ENCODE measurements at regions not wholly inside any gene's neighbourhood (a gene's known extent, or its start where the extent isn't known, plus 50 kb on each side); places are given as distances from the start of the nearest gene placed in this dataset.
A peak's percentile ranks its signal among the peaks of the same experiment; 100 is the strongest.
"Not testable (repeated sequence)": the region's sequence is repeated elsewhere in the genome, so short reads cannot be mapped to it uniquely, and the experiment has no call there.

DNA sequence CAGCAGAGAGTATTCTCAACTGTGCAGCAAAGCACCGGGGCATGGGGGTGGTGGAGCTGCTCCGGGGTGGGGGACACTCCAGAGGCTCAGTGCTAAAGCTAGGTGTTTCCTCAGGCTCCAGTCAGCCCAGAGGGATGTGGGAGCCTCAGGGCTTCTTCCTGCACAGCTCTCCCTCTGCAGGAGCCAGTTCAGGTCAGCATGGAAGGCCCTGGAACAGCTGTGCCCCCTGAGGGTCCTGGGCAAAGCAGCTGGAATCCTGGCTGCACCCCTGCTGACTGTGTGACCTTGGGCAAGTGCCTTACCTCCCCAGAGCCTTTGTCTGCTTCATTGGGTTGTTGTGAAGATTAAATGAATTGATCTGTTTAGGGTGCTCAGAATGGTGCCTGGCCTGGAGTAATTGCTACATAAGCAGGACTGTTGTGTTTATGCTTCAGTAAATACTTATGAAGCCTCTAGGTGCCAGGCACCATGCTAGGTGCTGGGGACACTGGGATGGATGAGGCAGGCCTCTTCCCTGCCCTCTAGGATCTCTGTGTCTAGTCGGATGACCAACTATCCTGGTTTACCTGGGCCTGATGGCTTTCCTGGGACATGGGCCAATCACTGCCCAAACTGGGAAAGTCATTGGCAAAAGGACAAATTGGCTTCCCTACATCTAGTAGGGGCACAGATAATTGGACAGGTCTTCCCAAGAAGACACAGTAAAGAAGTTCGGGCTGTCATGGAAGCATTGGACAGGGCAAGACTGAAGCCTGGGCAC, 64.2 kb upstream of the LCTL start:
- Mint-ChIP-seq H3K4me3 (no peak overlapping the region), H3K27ac (no peak overlapping the region)
- CTCF ChIA-PET: interaction anchor here (0.6 to 0.8 kb wide), 2 partner anchors 7 to 10 kb away, joined by 4 read pairs; no protein-coding TSS in a partner anchor

DNA sequence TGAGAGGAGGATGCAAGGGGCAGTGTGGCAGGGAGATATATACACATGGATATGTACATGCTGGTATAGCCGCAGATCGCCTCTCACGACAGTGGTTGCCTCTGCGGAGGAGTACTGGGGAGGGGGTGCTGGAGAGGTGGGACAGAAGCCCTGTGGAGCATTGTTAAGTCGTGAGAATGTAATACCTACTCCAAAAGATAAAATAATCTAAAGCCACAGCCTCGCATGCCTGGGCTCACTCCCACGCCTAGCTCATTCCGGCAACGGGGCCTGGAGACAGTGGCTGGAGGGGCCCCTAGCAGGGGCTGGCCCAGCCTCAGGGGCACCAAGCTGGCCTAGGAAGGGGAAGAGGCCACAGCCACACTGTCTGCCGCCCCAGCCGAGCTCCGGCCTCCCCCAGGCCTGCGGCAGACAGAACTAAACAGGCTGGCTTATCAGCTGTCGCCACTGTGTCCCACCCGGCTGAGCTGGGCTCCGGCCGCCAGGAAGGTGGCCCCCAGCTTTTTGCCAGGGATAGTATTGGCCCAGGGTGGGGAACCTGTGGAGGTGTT, 65.1 kb upstream of the LCTL start:
- no peaks in the 10 kb centered on the region for H3K9me3 Mint-ChIP-seq
- CTCF ChIA-PET: interaction anchor here (0.6 kb wide), 1 partner anchor 8 kb away, joined by 4 read pairs; no protein-coding TSS in a partner anchor
- no peak overlapping the region for H3K27ac Mint-ChIP-seq

More for the DNA sequence above, 64.2 kb upstream of the LCTL start:
- no peaks in the 10 kb centered on the region for H3K4me1 Mint-ChIP-seq
- H3K9me3 Mint-ChIP-seq: no peaks in the 10 kb centered on the region
- H3K27me3 Mint-ChIP-seq: peaks cover 4% of the 10 kb centered on the region
- POLR2A ChIA-PET: no interaction called here
- DNase-seq: no peak
- H3K36me3 Mint-ChIP-seq (ENCODE audit: low read depth): no peaks in the 10 kb centered on the region

DNA sequence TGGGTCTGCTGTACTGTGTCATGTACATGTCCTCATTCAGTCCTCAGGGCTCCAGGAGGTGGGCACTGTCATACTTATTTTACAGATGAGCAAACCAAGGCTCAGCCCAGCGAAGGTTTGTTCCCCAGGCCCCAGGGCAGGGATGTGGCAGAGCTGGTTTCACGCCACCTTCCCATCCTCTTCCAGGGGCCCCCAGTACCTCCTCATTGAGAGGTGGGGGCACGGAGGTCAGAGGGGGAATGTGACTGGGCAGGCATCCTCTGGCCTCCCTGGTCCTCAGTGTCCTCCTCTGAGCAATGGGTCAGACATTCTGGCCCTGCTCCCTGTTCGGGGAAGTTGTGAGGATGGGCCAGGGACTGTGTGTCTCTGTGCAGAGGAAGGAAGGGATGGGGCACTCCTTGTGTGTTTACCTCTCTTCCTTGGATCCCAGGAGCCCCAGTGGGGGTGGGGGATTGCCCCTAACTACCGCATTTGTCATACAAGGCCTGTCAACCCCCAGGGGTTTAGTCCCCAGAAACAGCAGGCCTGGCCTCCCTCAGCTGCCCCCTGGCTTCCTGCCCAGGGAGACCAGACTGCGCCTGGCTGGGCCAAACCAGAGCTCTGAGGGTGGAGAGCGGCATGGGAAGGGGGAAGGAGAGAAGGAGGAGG, 65.9 kb upstream of the LCTL start:
- peaks cover 7% of the 10 kb centered on the region for H3K27me3 Mint-ChIP-seq
- no peaks in the 10 kb centered on the region for H3K4me1 Mint-ChIP-seq
- no peak for DNase-seq
- ChIA-PET CTCF (interaction anchor here (0.6 to 1.2 kb wide), 4 partner anchors 13 to 19 kb away, joined by 3 read pairs; no protein-coding TSS in a partner anchor), POLR2A (no interaction called here)
- no peak overlapping the region for H3K4me3 Mint-ChIP-seq
- H3K27ac Mint-ChIP-seq: no peak overlapping the region
- no peaks in the 10 kb centered on the region for H3K9me3 Mint-ChIP-seq
- H3K36me3 Mint-ChIP-seq (ENCODE audit: low read depth): no peaks in the 10 kb centered on the region

More for the DNA sequence above, 65.1 kb upstream of the LCTL start:
- Mint-ChIP-seq H3K4me3 (no peak overlapping the region), H3K4me1 (no peaks in the 10 kb centered on the region), H3K36me3 (ENCODE audit: low read depth) (no peaks in the 10 kb centered on the region), H3K27me3 (peaks cover 7% of the 10 kb centered on the region)
- no peak for DNase-seq
- POLR2A ChIA-PET: no interaction called here

DNA sequence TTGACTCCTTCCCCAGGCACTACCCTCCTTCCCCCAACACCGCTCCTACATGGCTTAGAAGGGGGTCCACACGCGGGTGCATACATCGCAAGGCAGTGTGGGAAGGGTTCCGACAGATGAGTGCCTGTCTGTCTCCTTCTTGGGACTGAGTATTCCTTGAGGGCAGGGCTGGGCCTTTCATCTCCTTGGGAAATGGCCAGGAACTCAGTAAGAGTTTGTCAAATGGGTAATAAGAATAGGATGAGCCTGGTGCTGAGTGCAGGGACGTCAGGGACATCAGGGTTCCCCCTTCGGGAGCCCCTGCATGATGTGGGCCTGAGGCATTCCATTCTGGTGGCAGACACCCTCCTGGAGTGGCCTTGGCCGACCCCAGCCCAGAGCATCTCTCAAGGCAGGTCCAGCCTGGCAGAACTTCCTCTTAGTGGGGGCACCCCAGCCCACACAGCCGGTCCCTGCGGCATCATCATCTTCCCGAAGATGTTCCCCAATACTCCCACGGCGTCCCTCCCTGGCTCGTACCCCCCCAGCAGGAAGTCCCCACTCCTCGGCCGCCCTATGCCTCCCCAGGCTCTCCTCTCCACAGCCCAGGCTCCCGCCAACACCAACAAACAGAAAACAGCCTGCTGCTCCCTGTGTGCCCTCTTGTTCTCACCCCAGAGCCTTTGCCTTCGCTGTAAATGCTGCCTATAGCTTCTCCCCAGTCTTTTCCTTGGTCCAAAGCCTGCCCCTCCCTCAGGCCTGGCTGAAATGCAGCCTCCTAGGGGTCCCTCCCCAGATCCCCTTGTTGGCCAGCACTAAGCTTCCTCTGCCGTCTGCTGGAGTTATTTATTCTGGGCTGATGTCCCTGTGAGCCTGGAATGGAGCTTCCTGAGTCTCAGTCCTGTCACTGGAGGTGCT, 67.5 kb upstream of the LCTL start:
- Mint-ChIP-seq H3K27me3 (peaks cover 7% of the 10 kb centered on the region), H3K27ac (no peak overlapping the region), H3K4me3 (no peak overlapping the region), H3K36me3 (ENCODE audit: low read depth) (no peaks in the 10 kb centered on the region), H3K9me3 (no peaks in the 10 kb centered on the region), H3K4me1 (peaks cover 9% of the 10 kb centered on the region)
- CTCF ChIA-PET: interaction anchor here (1.2 kb wide), 1 partner anchor 14 kb away, joined by 3 read pairs; no protein-coding TSS in a partner anchor
- POLR2A ChIA-PET: no interaction called here
- DNase-seq: no peak

DNA sequence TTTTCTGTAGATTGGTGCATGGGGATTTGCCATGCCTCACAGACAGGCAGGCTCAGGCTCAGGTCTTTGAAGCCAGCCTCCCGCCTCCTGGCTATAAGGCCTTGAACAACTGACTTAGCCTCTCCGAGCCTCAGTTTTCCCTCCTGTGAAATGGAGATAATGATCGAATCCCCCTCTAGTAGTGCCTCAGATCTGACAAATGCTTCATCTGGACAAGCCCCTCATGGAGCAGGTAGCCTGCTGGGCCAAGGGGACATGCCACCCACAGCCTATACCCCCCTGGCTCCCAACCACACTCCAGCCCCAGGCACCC, 68.1 kb upstream of the LCTL start:
- DNase-seq: no peak
- Mint-ChIP-seq H3K9me3 (no peaks in the 10 kb centered on the region), H3K4me1 (peaks cover 14% of the 10 kb centered on the region), H3K27me3 (peaks cover 5% of the 10 kb centered on the region), H3K36me3 (ENCODE audit: low read depth) (no peaks in the 10 kb centered on the region), H3K27ac (no peak overlapping the region), H3K4me3 (no peak overlapping the region)
- ChIA-PET CTCF (no interaction called here), POLR2A (no interaction called here)

DNA sequence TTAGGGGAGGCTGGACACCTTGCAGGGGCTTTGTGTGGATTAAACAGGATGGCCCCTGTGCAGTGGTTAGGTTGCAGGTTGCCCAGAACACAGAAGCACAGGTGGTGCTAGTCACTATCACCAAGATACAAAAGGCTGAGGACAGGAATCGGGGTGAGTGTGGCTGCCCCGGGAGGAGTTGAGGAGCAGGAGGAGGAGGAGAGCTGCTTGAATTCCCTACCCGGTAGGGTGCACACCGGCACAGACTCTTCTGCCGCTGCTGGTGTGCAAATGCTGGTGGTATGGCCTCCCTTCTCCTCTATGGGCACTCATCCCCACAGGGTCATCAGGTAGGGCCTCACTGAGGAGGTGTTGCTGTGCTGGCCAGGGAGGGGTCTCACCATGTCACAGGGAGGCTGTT, 67.5 kb upstream of the SMAD6 start:
- H3K4me3 Mint-ChIP-seq: no peak overlapping the region
- peaks cover 5% of the 10 kb centered on the region for H3K27me3 Mint-ChIP-seq
- H3K27ac Mint-ChIP-seq: no peak overlapping the region
- POLR2A ChIA-PET: no interaction called here
- peaks cover 19% of the 10 kb centered on the region for H3K4me1 Mint-ChIP-seq
- no peaks in the 10 kb centered on the region for H3K36me3 Mint-ChIP-seq (ENCODE audit: low read depth)
- DNase-seq: no peak
- H3K9me3 Mint-ChIP-seq: no peaks in the 10 kb centered on the region
- CTCF ChIA-PET: interaction anchor here (1.1 kb wide), 1 partner anchor 12 kb away, joined by 3 read pairs; no protein-coding TSS in a partner anchor

DNA sequence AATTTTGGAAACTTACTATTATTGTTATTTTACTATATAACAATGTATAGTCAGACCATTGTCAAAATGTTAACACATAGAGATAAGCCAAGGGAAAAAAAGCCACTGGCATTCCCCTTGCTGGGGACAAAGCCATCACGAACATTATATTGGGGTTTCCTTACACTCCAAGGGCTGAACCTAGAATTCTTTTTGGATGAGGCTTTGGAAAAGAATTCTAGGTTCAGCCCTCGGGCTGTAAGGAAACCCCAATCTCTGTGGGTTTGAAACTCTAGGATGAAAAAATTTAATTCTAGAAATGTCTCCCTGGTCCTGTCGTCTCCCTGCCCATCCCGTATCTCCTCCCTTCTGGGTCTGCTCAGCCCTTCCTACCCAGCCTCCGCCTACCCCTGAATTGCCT, 67.0 kb upstream of the SMAD6 start:
- Mint-ChIP-seq H3K4me3 (no peak overlapping the region), H3K4me1 (peaks cover 19% of the 10 kb centered on the region), H3K27ac (no peak overlapping the region), H3K36me3 (ENCODE audit: low read depth) (no peaks in the 10 kb centered on the region), H3K27me3 (peaks cover 5% of the 10 kb centered on the region), H3K9me3 (no peaks in the 10 kb centered on the region)
- CTCF ChIA-PET: interaction anchor here (1.1 kb wide), 1 partner anchor 13 kb away, joined by 3 read pairs; no protein-coding TSS in a partner anchor
- POLR2A ChIA-PET: no interaction called here
- DNase-seq: no peak

DNA sequence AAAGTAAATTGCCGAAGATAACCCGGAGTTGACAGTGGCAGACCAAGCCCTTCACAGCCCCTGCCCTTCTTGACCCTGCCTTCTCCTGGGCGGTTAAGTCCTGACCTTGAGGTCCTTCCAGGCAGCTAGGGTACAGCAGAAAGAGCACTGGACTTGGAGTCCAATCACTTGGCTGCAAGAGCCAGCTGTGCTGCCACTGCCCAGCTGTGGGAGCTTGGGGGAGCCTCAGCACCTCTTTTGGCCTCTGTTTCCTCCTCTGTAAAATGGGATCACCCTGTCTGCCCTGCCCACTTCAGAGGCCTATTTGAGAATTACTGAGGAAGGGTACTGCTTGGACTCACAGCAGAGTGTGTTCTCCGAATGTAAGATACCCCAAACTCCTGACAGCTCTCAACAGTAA, 66.2 kb upstream of the SMAD6 start:
- Mint-ChIP-seq H3K4me1 (peaks cover 19% of the 10 kb centered on the region), H3K4me3 (no peak overlapping the region), H3K27me3 (peaks cover 5% of the 10 kb centered on the region), H3K27ac (no peak overlapping the region), H3K36me3 (ENCODE audit: low read depth) (no peaks in the 10 kb centered on the region), H3K9me3 (no peaks in the 10 kb centered on the region)
- no peak for DNase-seq
- CTCF ChIA-PET: interaction anchor here (0.6 to 1.0 kb wide), 3 partner anchors 44 to 663 kb away, joined by 3 to 4 read pairs (median 3); no protein-coding TSS in a partner anchor
- POLR2A ChIA-PET: no interaction called here

DNA sequence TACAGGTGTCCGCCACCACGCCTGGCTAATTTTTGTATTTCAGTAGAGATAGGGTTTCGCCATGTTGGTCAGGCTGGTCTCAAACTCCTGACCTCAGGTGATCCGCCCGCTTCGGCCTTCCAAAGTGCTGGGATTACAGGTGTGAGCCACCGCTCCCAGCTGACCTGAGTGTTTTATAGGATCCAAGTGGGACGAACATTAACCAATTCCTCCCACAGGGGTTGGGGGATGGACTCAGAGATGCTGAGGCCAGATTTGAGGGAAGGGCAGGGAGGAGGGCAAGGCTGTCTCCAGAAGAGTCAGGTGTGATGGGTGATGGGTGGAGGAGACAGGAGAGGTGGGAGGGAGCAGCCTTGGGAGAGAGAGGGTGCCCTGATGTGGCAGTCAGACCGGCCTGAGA, 65.0 kb upstream of the SMAD6 start:
- H3K9me3 Mint-ChIP-seq; DNase-seq; POLR2A ChIA-PET; H3K27me3 Mint-ChIP-seq; H3K4me3 Mint-ChIP-seq; H3K27ac Mint-ChIP-seq; H3K36me3 Mint-ChIP-seq (ENCODE audit: low read depth): not testable (repeated sequence)
- CTCF ChIA-PET: interaction anchor here (1.3 kb wide), 1 partner anchor 17 kb away, joined by 3 read pairs; no protein-coding TSS in a partner anchor
- peaks cover 19% of the 10 kb centered on the region for H3K4me1 Mint-ChIP-seq

DNA sequence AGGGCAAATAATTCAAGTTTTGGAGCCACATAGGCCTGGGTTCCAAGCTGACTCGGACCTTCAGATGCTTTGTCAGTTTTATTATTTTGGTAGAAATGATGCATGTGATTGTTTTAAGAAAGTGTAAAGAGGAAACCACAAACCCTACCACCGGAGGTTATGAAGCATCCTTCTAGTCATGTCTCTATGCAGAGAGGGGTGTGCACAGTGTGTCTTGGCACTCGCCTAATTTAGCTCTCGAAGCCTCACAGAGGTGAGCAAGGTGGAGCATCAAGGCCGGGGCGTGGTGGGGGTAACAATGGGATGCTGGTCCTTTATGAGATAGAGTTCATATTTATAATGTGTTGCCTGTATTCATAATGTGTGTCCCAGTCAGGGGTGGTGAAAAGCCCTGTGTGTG, 63.7 kb upstream of the SMAD6 start:
- ChIA-PET CTCF (interaction anchor here (0.8 to 1.5 kb wide), 4 partner anchors 10 to 24 kb away, joined by 3 read pairs; no protein-coding TSS in a partner anchor), POLR2A (interaction anchor here (0.7 kb wide), 1 partner anchor 357 kb away, joined by 3 read pairs; no protein-coding TSS in a partner anchor)
- DNase-seq: peak; percentile 37
- no peaks in the 10 kb centered on the region for H3K9me3 Mint-ChIP-seq
- H3K36me3 Mint-ChIP-seq (ENCODE audit: low read depth): no peaks in the 10 kb centered on the region
- peaks cover 5% of the 10 kb centered on the region for H3K27me3 Mint-ChIP-seq
- peaks cover 19% of the 10 kb centered on the region for H3K4me1 Mint-ChIP-seq
- no peak overlapping the region for H3K4me3 Mint-ChIP-seq
- peak overlapping the region; percentile 10 for H3K27ac Mint-ChIP-seq

DNA sequence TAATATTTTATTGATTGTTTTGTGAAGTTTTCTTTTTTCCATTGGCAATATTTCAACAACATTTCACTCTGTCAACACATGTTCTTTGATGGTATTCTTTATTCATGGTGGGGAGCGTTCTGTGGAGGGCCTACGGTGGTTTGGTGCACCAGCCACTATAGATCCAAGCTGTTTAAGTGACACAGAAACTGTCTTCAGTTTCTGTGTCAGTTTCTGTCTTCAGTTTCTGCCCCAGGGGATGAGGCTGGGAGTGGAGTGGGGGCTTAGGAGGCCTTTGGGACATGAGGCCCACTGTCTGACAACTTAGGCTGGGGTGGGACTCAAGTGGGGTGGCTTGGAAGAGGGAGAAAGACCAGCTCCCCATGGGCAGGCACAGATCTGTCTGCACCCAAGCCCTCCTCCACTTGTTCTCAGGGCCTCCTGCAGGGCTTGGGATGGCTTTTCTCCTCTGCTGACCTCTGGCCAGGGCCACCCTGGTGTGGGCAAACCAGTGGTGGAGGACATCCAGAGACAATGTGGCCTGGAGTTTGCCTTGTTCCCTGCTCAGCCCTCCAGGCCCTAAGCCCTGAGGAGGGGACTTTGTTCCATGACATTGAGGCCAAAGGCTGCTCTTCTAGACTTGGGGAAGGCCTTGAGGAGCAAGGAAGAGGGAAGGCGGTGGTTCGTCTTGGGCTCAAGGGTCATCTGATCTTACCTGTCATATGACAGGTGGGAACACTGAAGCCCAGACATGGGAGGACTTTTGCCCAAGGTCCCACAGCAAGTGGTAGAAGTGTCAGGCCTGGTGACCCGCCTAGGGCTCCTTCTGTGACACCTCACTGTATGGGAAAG, 60.3 kb upstream of the SMAD6 start:
- CTCF ChIA-PET: no interaction called here
- peaks cover 19% of the 10 kb centered on the region for H3K4me1 Mint-ChIP-seq
- H3K27ac Mint-ChIP-seq: no peak overlapping the region
- no peaks in the 10 kb centered on the region for H3K36me3 Mint-ChIP-seq (ENCODE audit: low read depth)
- no peaks in the 10 kb centered on the region for H3K27me3 Mint-ChIP-seq
- H3K4me3 Mint-ChIP-seq: no peak overlapping the region
- no peak for DNase-seq
- no peaks in the 10 kb centered on the region for H3K9me3 Mint-ChIP-seq
- POLR2A ChIA-PET: no interaction called here

DNA sequence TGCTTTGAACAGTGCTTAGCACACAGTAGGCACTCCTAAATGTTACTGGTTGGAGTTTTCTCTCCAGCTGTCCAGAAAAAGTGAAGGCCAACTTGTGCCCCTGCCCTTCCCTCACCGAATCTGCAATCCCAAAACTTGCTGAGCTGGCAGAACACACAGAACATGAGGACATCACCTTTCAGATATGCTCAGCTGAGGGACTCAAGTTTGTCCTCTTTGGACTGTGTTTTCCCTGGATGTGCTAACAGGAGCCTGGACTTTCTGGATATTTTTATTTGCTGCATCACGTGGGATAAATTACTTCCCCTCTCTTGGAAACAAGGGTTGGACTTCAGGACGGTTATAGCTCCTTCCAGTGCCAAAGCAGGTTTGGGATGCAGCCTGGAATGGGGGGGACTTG, 59.5 kb upstream of the SMAD6 start:
- H3K9me3 Mint-ChIP-seq: no peaks in the 10 kb centered on the region
- peaks cover 15% of the 10 kb centered on the region for H3K4me1 Mint-ChIP-seq
- DNase-seq: no peak
- H3K27ac Mint-ChIP-seq: no peak overlapping the region
- no peaks in the 10 kb centered on the region for H3K36me3 Mint-ChIP-seq (ENCODE audit: low read depth)
- POLR2A ChIA-PET: no interaction called here
- H3K27me3 Mint-ChIP-seq: no peaks in the 10 kb centered on the region
- no peak overlapping the region for H3K4me3 Mint-ChIP-seq
- CTCF ChIA-PET: no interaction called here
